OCI-LY7 (cell line): ENCODE measurements at regions not wholly inside any gene's neighbourhood (a gene's known extent, or its start where the extent isn't known, plus 50 kb on each side); places are given as distances from the start of the nearest gene placed in this dataset.

Source experiments
- BruUV-seq: library from RNA; stranded (reverse); fragments of 400-500 nt; replicated peaks from 2 replicates; lab custom pipeline; 2021; lab: Mats Ljungman, UMichigan
- CTCF ChIA-PET: fragments of 300-600 bp; sonication (Branson Sonifier 250); formaldehyde crosslinking; loops from one replicate; lab custom pipeline; 2022; ENCODE audit warnings: antibody characterized with exemption; ENCODE audit not compliant: unreplicated experiment; lab: Charles Lee
- POLR2A ChIA-PET: fragments of 300-600 bp; sonication (Branson Sonifier 250); formaldehyde crosslinking; loops from one replicate; lab custom pipeline; 2022; ENCODE audit warnings: antibody characterized with exemption; lab: Charles Lee
- DNase-seq: peaks from one replicate; pipeline ENCODE4 v3.0.0-alpha.2; 2015; ENCODE audit warnings: low spot score
- H2AFZ ChIP-seq: fragments of 200-600 bp; sonication (generic), shearing (Covaris generic); 2 replicates; pipeline ENCODE4 v1.6.1; 2014; ENCODE audit warnings: mild to moderate bottlenecking, antibody characterized with exemption, low read length, moderate library complexity
- H3K27ac ChIP-seq: fragments of 200-600 bp; sonication (generic); 2 replicates; pipeline ENCODE4 v1.5.1; 2014; ENCODE audit warnings: mixed run types, low read depth, mild to moderate bottlenecking, moderate library complexity, low read length, inconsistent platforms; ENCODE audit not compliant: poor library complexity, severe bottlenecking
- H3K36me3 ChIP-seq: fragments of 200-600 bp; sonication (generic); 2 replicates; pipeline ENCODE4 v1.6.1; 2014; ENCODE audit warnings: mild to moderate bottlenecking, antibody characterized with exemption, low read length, moderate library complexity, mixed read lengths; ENCODE audit not compliant: insufficient read depth
- H3K4me1 ChIP-seq: fragments of 200-600 bp; sonication (generic); 2 replicates; pipeline ENCODE4 v1.5.1; 2014; ENCODE audit warnings: mild to moderate bottlenecking, low read length; ENCODE audit not compliant: insufficient read depth, poor library complexity, severe bottlenecking
- H3K4me2 ChIP-seq: fragments of 200-600 bp; sonication (generic); 2 replicates; pipeline ENCODE4 v1.6.1; 2014; ENCODE audit warnings: mild to moderate bottlenecking, low read length
- H3K4me3 ChIP-seq: fragments of 200-600 bp; sonication (generic); 2 replicates; pipeline ENCODE4 v1.5.1; 2014; ENCODE audit warnings: mild to moderate bottlenecking, low read depth, low read length; ENCODE audit not compliant: poor library complexity, severe bottlenecking
- H3K79me2 ChIP-seq: fragments of 200-600 bp; sonication (generic); 2 replicates; pipeline ENCODE4 v1.6.1; 2016; ENCODE audit warnings: low read depth, mild to moderate bottlenecking, low read length, moderate library complexity, mixed read lengths; ENCODE audit not compliant: insufficient read depth
- H3K9me2 ChIP-seq: fragments of 200-600 bp; sonication (generic); 2 replicates; pipeline ENCODE4 v1.6.1; 2016; ENCODE audit warnings: mild to moderate bottlenecking, low read length, mixed read lengths; ENCODE audit not compliant: insufficient read depth
- H3K9me3 ChIP-seq: fragments of 200-600 bp; sonication (generic); 2 replicates; pipeline ENCODE4 v1.6.1; 2014; ENCODE audit warnings: mild to moderate bottlenecking, mixed run types, low read length, mixed read lengths
- H4K20me1 ChIP-seq: fragments of 200-600 bp; sonication (generic); 2 replicates; pipeline ENCODE4 v1.6.1; 2014; ENCODE audit warnings: mild to moderate bottlenecking, antibody characterized with exemption, low read length, moderate library complexity, mixed read lengths; ENCODE audit not compliant: insufficient read depth
- CTCF ChIP-seq: fragments of 200-600 bp; sonication (generic); conservative IDR thresholded peaks from 2 replicates; pipeline ENCODE4 v1.5.1; 2014; ENCODE audit warnings: mild to moderate bottlenecking, antibody characterized with exemption, low read length, moderate library complexity, mixed read lengths
- EZH2phosphoT487 ChIP-seq: fragments of 200-600 bp; sonication (generic); IDR thresholded peaks from 2 replicates; pipeline ENCODE4 v1.6.1; 2018; ENCODE audit warnings: low read depth, borderline replicate concordance, mild to moderate bottlenecking, mixed run types, antibody characterized with exemption, low read length, moderate library complexity, mixed read lengths
- intact Hi-C: fragments of 100-400 bp; cut with micrococcal nuclease; formaldehyde crosslinking; loops from one replicate; pipeline ENCODE4 v1.10.0; 2022; ENCODE audit not compliant: unreplicated experiment

DNA sequence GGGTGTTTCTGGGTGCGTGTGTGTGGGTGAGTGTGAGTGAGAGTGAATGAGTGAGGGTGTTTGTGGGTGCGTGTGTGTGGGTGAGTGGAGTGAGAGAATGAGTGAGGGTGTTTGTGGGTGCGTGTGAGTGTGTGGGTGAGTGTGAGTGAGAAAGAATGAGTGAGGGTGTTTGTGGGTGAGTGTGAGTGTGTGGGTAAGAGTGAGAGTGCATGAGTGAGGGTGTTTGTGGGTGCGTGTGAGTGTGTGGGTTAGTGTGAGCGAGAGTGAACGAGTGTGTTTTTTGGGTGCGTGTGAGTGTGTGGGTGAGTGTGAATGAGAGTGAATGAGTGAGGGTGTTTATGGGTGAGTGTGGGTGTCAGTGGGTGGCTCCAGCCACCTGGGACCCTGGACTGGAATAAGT is 1676.1 kb upstream of the TENM3 start:
- H2AFZ ChIP-seq: no peak overlapping the region
- H3K9me2 ChIP-seq: no peaks in the 10 kb centered on the region
- intact Hi-C loops: no loop called here
- no peak overlapping the region for H3K27ac ChIP-seq
- no peak for TF ChIP-seq EZH2phosphoT487
- no peak for TF ChIP-seq CTCF
- no peak for DNase-seq
- no peaks in the 10 kb centered on the region for H3K36me3 ChIP-seq
- BruUV-seq: no TSS peak
- no peak overlapping the region for H3K4me2 ChIP-seq
- H4K20me1 ChIP-seq: no peaks in the 10 kb centered on the region
- H3K4me1 ChIP-seq: no peaks in the 10 kb centered on the region
- CTCF ChIA-PET: no interaction called here
- POLR2A ChIA-PET: no interaction called here
- no peak overlapping the region for H3K4me3 ChIP-seq
- no peaks in the 10 kb centered on the region for H3K79me2 ChIP-seq
- no peaks in the 10 kb centered on the region for H3K9me3 ChIP-seq

DNA sequence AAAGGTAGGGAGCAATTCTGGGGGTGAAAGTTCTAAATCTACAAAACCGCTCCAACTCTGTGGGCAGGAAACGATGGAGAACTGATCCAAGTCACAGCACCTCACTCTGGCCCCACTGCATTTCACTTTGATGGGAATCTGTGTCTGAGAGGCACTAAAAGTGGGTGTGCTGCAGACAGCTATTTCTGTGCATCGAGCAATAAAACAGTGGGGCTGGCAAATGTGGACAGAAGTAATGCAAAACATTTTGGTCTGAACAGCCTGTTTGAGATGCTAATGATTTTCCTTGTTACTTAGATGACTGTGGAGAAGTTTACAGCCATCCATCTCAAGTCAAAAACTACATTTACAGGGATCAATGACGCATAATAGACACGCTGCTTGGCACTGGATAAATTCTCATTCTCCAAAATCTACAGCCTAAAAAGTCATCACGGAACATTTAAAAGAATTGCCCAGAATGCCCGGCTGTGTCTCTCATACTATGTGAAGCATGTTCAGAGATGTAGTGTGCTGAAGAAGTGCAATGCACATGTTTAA is 1671.6 kb upstream of the TENM3 start:
- Histone ChIP-seq H2AFZ (no peak overlapping the region), H3K27ac (no peak overlapping the region), H4K20me1 (no peaks in the 10 kb centered on the region), H3K4me2 (no peak overlapping the region), H3K79me2 (no peaks in the 10 kb centered on the region), H3K4me3 (no peak overlapping the region), H3K9me3 (no peaks in the 10 kb centered on the region), H3K9me2 (no peaks in the 10 kb centered on the region), H3K36me3 (no peaks in the 10 kb centered on the region), H3K4me1 (no peaks in the 10 kb centered on the region)
- intact Hi-C loops: no loop called here
- ChIA-PET POLR2A (no interaction called here), CTCF (no interaction called here)
- no peak for DNase-seq
- BruUV-seq: no TSS peak
- no peak for TF ChIP-seq EZH2phosphoT487
- TF ChIP-seq CTCF: no peak

DNA sequence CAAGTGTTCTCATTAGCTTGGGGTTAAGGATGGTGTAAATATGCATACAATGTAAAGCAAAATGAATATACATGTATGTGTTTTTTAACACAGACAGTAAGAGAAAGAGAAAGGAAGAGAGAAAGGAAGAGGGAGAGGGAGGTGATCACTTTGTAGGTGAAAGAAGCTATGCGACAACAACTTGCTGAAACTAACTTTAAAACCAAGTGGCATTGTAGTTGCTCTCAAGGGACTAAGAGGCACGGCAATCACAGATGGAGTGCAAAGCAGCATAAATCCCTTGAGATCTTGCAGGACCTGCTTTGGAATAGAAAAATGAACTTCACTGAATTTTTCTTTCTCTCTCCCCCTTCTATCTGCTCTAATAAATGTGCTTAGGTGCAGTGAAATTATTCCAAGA is 1665.0 kb upstream of the TENM3 start:
- Histone ChIP-seq H3K9me2 (no peaks in the 10 kb centered on the region), H3K36me3 (no peaks in the 10 kb centered on the region), H3K4me3 (no peak overlapping the region), H4K20me1 (no peaks in the 10 kb centered on the region), H3K4me1 (no peaks in the 10 kb centered on the region), H3K9me3 (no peaks in the 10 kb centered on the region), H3K4me2 (no peak overlapping the region), H2AFZ (no peak overlapping the region), H3K79me2 (no peaks in the 10 kb centered on the region), H3K27ac (no peak overlapping the region)
- intact Hi-C loops: no loop called here
- ChIA-PET POLR2A (interaction anchor here (0.7 kb wide), 1 partner anchor 437 kb away, joined by 3 read pairs; no protein-coding TSS in a partner anchor), CTCF (no interaction called here)
- no peak for DNase-seq
- no TSS peak for BruUV-seq
- TF ChIP-seq CTCF (no peak), EZH2phosphoT487 (no peak)
